Left renal cortex interstitium (tissue), 4 donors: ENCODE measurements at regions not wholly inside any gene's neighbourhood (a gene's known extent, or its start where the extent isn't known, plus 50 kb on each side); places are given as distances from the start of the nearest gene placed in this dataset.
"Not testable (repeated sequence)": the region's sequence is repeated elsewhere in the genome, so short reads cannot be mapped to it uniquely, and the experiment has no call there.

Experiments
- DNase-seq, 4 donors: peaks; one replicate each; pipeline ENCODE4 v3.0.0-alpha.2; 2013; ENCODE audit warnings: low read depth in 4 of 4, low spot score in 2 of 4, missing footprints in 1 of 4

GRCh38 chr16:82317411-82318167, 147.6 kb upstream of the MPHOSPH6 start:
- no peak for DNase-seq

DNA sequence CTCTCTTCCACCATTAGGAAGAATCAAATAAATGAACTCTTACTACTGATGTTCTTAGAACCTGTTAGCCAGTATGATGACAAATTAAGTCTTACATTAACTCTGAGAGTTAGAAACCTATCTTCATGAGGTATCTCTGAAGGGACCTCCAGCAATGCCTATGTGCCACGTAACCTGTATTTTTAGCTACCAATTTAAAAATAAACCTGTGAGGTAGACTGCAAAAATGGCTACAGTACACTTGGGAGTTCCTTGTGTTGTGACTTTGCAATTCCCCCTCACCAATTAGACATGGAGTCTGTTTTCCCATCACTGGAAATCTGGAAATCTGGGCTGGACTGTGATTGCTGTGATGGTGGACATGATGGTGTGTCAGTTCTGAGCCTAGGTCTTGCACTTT, 143.7 kb upstream of the MPHOSPH6 start:
- DNase-seq: no peak

- DNase-seq: no peak
These were observed 141.5 kb upstream of the MPHOSPH6 start for GRCh38 chr16:82311528-82311927.

DNA sequence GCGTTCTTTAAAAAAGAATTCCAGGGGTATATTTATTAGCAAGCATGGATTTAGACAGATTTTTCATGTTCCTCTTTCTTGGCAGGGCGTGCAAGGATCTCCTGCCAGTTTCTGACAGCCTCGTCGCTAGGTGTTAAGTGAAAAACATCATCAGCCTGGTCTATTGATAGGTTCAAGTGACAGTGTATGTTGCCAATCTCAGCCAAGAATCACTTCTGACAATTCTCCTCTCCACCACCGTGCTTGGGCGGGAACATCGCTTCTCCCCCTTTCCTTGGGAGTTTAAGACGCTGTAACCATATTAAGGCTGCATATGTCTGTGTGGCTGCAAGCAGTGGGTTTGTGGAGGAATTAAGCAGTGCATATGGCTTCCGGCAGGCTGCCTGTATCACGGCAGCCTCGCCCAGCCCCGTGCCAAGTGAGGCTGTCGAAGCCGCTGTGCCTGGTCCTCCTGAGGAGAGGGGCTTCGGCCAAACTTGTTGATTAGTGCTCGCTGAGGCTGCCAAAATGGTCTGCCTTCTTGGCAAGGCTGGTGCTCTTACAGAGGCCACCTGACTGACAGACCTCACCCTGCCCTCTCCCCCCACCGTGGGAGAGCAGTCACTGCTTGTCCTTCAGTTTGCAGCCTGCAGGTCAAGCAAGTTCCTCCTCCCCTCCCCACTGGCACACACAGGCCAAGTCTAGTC, 132.2 kb upstream of the MPHOSPH6 start:
- no peak for DNase-seq

DNA sequence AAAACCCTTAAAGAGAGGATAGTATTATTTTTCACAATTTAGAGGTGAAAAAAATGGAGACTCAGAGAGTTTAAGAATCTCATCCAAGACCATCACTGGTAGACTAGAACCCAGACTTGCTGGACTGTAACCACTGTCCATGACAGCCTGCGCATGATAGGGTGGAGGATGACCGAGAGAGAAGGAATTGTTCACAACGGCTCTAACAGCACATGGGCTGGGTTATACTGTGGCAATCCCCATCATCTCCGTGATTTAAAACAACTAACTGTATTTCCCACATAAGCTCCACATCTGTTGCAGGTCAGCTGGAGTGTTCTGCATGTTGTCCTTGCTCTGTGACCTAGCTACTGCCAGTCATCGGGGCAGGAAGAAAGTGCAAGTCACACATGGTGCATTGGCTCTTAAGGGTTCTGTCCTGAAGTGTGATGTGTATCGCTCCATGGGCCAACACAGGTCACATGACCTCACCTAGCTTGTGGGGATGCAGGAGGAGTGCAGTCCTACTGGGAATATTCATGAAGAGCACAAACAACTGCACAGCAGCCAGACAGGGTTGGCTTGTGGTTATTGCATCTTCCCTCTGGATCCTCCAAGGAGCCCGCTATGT, 131.2 kb upstream of the MPHOSPH6 start:
- no peak for DNase-seq

- no peak for DNase-seq
These were observed 130.4 kb upstream of the MPHOSPH6 start for GRCh38 chr16:82300374-82300951.

DNA sequence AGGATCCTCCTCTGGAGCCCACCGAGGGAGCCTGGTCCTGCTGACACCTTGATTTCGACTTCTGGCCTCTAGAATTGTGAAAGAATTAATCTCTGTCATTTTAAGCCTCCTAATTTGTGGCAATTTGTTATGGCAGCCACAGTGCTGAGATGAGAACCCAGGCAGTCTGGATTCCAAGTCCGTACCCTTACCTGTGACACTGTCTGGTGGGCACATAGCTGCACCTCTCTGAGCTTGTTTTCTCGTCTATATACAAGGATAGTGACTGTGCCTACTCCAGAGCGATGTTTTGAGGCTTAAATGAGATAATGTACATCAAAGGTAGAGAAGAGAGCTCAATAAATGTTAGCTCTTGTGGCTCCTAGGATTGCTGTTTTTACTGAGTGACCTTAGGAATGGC, 128.4 kb upstream of the MPHOSPH6 start:
- no peak for DNase-seq

DNA sequence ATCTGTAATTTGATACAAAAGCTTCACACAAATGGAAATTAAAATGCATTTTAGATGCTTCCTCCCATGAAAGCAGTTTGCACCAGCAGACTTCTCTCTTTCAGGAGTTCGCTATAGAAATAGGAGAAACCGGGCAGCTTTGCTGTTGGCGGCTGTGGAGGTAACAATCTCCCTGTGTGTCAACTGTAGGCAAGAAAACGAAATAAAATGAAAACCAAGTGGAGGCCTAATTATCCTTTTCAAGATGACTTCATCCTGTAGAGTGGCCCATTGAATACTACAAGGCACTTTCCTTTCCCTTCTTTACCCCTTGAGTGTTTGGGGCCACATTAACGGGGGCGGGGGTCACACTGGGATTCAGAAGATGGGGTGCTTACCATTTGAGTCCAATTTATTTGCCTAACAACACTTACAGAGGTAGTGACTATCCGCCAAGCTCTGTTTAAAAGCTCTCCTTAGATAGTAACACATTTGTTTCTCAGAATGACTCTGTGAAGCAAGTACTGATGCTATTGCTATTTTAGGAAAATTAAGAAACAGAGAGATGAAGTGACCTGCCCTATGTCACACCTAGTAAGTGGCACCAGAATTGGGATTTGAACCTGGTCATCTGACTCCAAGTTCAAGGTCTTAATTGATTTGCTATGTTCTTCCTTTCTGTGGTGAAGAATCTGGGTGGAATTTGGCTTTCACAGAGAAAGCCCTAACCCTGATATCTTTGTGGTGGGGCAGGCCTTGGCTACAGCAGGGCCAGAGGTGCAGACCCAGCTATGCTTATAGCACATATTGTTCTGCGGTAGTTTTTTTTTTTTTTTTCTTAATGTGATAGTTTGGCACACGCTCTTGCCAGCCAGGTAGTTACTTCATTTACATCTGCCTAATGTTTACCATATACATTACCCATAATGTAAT, 125.5 kb upstream of the MPHOSPH6 start:
- no peak for DNase-seq

- no peak for DNase-seq
These were observed 123.6 kb upstream of the MPHOSPH6 start for GRCh38 chr16:82293671-82294070.

DNA sequence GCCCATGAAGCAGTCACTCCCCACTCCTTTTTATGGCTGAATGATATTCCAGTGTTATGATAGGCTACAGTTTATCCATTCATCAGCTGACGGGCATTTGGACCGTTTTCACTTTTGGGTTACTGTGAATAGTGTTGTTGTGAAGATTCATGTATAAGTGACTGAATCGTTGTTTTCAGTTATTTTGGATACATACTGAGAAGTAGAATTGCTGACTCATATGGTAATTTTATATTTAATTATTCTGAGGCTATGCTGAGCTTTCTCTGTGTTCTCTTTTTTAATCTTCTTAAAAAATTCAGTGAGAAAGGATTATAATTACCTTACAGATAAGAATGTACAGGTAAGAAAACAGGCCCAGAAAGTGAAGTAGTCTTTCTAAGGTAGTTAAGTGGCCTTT, 117.9 kb upstream of the MPHOSPH6 start:
- no peak for DNase-seq

GRCh38 chr16:82282662-82283061, 112.6 kb upstream of the MPHOSPH6 start:
- no peak for DNase-seq

DNA sequence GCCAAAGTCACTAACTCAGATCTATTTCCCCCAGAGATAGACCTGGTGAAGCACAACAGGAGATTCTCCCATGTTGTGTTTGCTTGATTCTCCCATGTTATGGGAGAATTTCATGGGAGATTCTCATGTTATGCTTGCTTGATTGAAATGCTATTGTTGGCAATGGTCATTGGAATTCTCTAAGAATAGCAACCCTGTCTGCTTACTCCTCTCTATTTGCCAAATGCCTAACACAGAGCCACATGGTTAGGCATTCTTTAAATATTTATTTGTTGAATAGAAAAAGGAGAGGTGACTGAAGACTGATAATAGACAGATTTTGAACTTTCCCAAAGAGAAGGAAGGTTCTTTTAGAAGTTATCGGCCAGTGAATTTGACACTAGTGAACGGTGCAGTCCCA, 111.5 kb upstream of the MPHOSPH6 start:
- DNase-seq: no peak

GRCh38 chr16:82280867-82281266, 110.8 kb upstream of the MPHOSPH6 start:
- DNase-seq: no peak

- not testable (repeated sequence) for DNase-seq
These were observed 105.3 kb upstream of the MPHOSPH6 start for GRCh38 chr16:82275349-82275748.

DNA sequence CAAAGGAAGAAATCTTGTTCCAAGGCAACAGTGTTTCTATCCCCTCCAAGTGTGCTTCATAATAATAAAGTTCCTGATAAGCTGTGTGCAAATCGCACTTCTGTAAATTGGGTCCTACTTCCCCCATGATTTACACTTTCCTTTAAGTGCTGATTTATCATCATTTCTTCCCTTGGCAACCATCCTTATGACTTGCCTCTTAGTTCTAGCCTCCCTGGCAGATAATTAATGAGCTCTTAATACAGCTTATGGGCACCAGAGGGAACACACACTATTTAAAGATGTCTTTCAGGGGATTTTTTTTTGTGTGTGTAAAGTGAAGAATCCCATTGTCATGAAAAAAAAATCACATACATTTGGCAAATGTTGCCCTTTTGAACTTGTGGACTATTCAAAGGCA, 101.6 kb upstream of the MPHOSPH6 start:
- no peak for DNase-seq

GRCh38 chr16:82267675-82268074, 97.7 kb upstream of the MPHOSPH6 start:
- DNase-seq: not testable (repeated sequence)

DNA sequence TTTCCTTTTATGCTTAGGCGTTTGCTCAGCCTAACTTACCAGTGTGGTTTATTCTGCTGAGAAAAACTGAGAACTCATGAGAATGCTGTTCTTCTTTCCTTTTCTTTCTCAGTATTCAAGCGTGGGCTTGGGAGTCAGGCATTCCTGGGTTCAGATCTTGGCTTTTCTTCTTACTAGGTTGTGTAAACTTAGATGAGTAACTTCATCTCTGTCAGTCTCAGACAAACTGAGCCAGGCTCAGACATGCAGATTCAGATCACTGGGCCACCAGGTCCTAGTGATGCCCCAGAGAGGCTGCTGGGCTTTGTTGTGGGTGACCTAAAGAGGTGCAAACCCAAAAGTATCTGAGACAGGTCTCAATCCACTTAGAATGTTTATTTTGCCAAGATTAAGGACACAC, 95.8 kb upstream of the MPHOSPH6 start:
- DNase-seq: no peak

GRCh38 chr16:82264756-82265155, 94.7 kb upstream of the MPHOSPH6 start:
- peak in 2 of 4 donors; percentile 5 to 19 for DNase-seq

DNA sequence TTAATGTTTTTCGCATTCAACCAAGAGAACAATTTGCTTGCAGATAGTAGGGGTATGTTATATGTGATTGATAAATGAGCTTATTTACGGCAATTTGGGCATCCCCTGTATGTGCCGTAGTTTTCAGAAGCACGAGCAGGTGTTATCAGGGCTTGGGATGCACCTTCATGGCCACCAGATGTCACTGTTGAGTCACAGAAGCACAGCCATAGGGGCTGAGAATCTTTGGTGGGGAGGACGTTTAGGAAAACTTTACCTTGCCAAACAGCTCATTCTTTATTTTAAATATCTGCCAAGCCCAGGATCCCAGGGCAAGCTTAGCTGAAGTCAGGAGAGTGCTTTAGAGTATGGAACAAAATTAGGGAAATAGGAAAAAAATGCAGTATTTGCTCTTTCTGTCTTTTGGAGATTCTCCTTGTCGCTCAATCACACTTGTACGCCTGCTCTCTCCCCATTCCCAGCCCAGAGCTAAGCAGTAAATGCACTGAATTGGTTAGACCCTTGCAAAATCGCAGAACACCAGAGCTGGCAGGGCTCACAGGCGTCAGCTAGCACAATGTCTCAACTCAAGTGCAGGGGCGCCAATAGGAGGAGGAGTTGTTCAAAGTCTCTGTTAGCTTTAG, 93.6 kb upstream of the MPHOSPH6 start:
- DNase-seq: peak in 3 of 4 donors; percentile 25 to 44 (median 37)

DNA sequence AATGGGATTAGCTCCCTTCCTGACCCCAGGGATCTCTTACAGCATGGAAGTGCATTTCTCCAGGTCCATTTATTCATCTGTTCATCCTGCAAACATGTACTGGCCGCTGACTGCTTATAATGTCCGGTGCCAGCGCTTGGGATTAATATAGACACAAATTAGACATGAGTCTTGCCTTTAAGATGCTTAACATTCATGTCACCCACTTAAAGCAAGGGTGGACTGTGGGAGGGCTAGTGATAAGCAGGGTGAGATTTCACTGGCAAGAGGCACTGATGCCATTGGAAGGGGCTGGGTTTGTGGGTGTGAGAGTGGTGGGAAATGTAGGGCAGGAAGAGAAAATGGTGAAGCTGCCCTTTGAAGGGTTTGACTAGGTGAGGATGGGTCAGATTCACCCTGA, 92.2 kb upstream of the MPHOSPH6 start:
- DNase-seq: no peak
